SK-N-MC (cell line): ENCODE measurements at regions not wholly inside any gene's neighbourhood (a gene's known extent, or its start where the extent isn't known, plus 50 kb on each side); places are given as distances from the start of the nearest gene placed in this dataset.

Experiments used
- EZH2 ChIP-seq: fragments of 200-600 bp; sonication (generic); IDR thresholded peaks from one replicate; pipeline ENCODE4 v1.6.1; 2017; ENCODE audit warnings: antibody characterized with exemption
- FOXP2 ChIP-seq: optimal IDR thresholded peaks from 2 replicates; pipeline ENCODE3; 2011; ENCODE audit warnings: mild to moderate bottlenecking, moderate library complexity; ENCODE audit not compliant: insufficient read depth; ENCODE audit errors: extremely low read length, control extremely low read depth
- POLR2AphosphoS5 ChIP-seq: IDR thresholded peaks from 2 replicates; pipeline ENCODE4 v1.6.1; 2012; ENCODE audit warnings: mild to moderate bottlenecking, low read depth, low read length, borderline replicate concordance

GRCh38 chr6:76448109-76448508, 375.6 kb upstream of the IMPG1 start:
- no peak for TF ChIP-seq EZH2
- no peak for TF ChIP-seq POLR2AphosphoS5
- TF ChIP-seq FOXP2: no peak
